ENCODE measurements at regions not wholly inside any gene's neighbourhood (a gene's known extent, or its start where the extent isn't known, plus 50 kb on each side); places are given as distances from the start of the nearest gene placed in this dataset.

DNA sequence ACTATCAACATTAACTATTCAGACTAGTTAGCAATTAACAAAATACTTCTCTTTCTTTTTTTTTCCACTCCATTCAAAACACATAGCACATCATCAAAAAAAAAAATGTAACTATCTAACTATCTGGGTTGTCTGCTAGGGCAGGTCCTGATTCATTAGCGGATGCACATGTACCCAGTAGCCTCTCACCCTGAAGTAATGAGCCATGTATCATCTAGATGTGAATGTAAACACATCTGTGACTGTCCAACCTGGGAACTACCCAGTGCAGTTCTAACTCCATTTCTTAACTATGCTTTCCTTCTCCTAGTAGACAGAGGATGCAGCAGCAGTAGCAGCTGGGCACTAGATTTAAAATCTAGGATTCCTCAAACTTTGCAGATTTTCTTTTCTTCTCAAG is 183.1 kb upstream of the PIK3C3 start:
- no peak overlapping the region for H3K4me3 ChIP-seq (ENCODE audit: low read depth, low read length)
- TF ChIP-seq, protein P1, sequence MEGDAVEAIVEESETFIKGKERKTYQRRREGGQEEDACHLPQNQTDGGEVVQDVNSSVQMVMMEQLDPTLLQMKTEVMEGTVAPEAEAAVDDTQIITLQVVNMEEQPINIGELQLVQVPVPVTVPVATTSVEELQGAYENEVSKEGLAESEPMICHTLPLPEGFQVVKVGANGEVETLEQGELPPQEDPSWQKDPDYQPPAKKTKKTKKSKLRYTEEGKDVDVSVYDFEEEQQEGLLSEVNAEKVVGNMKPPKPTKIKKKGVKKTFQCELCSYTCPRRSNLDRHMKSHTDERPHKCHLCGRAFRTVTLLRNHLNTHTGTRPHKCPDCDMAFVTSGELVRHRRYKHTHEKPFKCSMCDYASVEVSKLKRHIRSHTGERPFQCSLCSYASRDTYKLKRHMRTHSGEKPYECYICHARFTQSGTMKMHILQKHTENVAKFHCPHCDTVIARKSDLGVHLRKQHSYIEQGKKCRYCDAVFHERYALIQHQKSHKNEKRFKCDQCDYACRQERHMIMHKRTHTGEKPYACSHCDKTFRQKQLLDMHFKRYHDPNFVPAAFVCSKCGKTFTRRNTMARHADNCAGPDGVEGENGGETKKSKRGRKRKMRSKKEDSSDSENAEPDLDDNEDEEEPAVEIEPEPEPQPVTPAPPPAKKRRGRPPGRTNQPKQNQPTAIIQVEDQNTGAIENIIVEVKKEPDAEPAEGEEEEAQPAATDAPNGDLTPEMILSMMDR (IDR thresholded peaks at IDR 0.05; ENCODE audit: insufficient read depth, low read length, poor library complexity, severe bottlenecking), result no peak
- no peak for DNase-seq (ENCODE audit: low read depth)
- no peaks in the 10 kb centered on the region for H3K36me3 ChIP-seq (ENCODE audit: control insufficient read depth, insufficient read depth, low read length)
- no peaks in the 10 kb centered on the region for H3K27me3 ChIP-seq (ENCODE audit: control insufficient read depth, insufficient read depth, low read length)

DNA sequence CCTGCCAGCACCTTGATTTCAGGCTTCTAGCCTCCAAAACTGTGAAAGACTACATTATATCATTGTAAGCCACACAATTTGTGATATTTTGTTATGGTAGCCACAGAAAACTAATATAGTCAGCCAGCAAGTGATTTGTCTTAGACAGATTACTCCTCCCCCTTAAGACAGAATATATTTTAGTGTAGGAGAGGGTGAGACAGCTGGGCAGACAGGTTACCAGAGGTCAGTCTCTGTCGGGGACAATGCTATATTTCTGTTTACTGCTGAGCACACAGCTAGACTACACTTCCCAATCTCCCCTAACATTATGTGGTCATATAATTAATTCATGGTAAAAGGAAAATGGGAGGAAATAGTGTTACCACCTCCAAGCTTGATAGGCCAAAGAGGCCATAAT is 185.8 kb upstream of the PIK3C3 start:
- no peaks in the 10 kb centered on the region for H3K36me3 ChIP-seq (ENCODE audit: control insufficient read depth, insufficient read depth, low read length)
- H3K4me3 ChIP-seq (ENCODE audit: low read depth, low read length), result no peak overlapping the region
- H3K27me3 ChIP-seq (ENCODE audit: control insufficient read depth, insufficient read depth, low read length), result no peaks in the 10 kb centered on the region
- TF ChIP-seq, protein P1 (IDR thresholded peaks at IDR 0.05; ENCODE audit: insufficient read depth, low read length, poor library complexity, severe bottlenecking), result no peak
- DNase-seq (ENCODE audit: low read depth), result no peak

DNA sequence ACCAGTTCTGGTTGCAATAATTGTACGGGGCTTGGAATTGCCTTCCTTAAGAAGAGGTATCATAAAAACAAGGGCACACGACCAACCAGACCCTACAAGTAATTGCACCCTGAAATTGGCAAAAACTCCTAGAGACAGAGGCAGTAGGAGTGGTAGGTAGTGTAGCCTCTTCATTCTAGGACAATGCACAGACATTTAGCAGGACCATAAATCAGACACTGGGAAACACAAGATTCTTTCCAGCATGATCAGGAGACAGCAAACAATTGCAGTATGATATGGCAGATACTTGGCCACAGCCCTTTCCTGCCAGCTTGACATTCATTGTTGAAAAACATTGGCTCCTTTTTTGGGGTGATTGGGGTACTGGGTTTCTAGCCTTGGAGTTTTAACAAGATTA is 186.6 kb upstream of the PIK3C3 start:
- Histone ChIP-seq H3K36me3 (ENCODE audit: control insufficient read depth, insufficient read depth, low read length) (no peaks in the 10 kb centered on the region), H3K4me3 (ENCODE audit: low read depth, low read length) (no peak overlapping the region), H3K27me3 (ENCODE audit: control insufficient read depth, insufficient read depth, low read length) (no peaks in the 10 kb centered on the region)
- DNase-seq (ENCODE audit: low read depth), result no peak
- TF ChIP-seq, protein P1 (IDR thresholded peaks at IDR 0.05; ENCODE audit: insufficient read depth, low read length, poor library complexity, severe bottlenecking), result no peak

DNA sequence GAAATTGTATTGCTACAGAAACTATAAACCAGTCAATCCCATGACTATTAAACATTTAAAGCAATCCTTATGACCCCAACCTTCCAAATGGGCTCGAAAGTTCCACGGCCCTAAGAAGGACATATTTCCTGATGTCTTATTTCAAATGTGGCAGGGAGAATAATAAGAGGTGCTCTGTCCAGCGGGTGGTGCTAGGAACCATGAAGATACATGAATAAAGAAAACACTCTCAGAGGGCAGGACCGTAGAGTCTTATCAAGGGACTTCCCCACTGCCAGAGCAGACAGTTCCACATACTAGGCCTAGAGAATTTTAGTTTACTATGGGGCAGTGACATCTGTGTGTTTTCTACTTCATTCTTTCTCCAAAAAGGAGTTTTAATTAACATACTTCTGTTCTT is 187.1 kb upstream of the PIK3C3 start:
- Histone ChIP-seq H3K27me3 (ENCODE audit: control insufficient read depth, insufficient read depth, low read length) (no peaks in the 10 kb centered on the region), H3K36me3 (ENCODE audit: control insufficient read depth, insufficient read depth, low read length) (no peaks in the 10 kb centered on the region), H3K4me3 (ENCODE audit: low read depth, low read length) (no peak overlapping the region)
- TF ChIP-seq, protein P1 (IDR thresholded peaks at IDR 0.05; ENCODE audit: insufficient read depth, low read length, poor library complexity, severe bottlenecking), result peak; percentile 28
- DNase-seq (ENCODE audit: low read depth), result no peak

DNA sequence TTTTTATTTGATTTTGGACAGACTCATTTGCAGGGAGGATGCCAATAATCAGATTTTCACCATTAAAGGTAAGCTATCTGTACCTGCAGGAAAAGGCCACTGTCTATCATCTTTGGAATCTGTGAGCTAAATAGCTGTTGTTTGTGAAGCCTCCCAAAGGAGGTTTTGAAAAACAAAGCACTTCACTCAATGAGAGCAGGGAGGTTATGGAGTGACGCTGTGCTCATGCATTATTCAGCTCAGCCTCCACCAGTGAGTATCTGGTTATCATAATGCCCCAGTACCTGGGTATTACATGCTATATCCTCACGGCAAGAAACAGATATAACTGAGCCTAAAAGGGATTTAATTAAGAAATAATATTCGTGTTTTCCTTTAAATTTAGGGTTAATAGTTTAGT is 189.6 kb upstream of the PIK3C3 start:
- Histone ChIP-seq H3K27me3 (ENCODE audit: control insufficient read depth, insufficient read depth, low read length) (no peaks in the 10 kb centered on the region), H3K4me3 (ENCODE audit: low read depth, low read length) (no peak overlapping the region), H3K36me3 (ENCODE audit: control insufficient read depth, insufficient read depth, low read length) (no peaks in the 10 kb centered on the region)
- TF ChIP-seq, protein P1 (IDR thresholded peaks at IDR 0.05; ENCODE audit: insufficient read depth, low read length, poor library complexity, severe bottlenecking), result no peak
- no peak for DNase-seq (ENCODE audit: low read depth)

DNA sequence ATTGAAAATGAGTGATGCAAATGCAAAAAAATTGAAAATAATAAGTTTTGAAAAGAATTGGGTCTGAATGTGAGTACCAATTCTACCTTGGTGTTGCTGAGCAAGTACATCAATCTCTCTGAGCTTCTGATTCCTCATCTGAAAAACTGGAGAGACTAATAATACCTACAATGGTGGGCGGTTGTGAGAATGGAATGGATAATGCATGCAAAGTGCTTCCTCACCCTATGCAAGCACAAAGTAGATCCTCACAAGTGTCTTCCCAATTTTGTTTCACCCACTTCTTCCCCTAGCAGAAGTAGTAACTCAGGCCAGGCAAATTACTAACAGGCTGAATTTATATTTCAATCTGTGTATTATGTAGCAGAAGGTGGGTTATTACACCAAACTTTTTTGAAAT is 191.7 kb upstream of the PIK3C3 start:
- TF ChIP-seq, protein P1 (IDR thresholded peaks at IDR 0.05; ENCODE audit: insufficient read depth, low read length, poor library complexity, severe bottlenecking), result no peak
- Histone ChIP-seq H3K27me3 (ENCODE audit: control insufficient read depth, insufficient read depth, low read length) (no peaks in the 10 kb centered on the region), H3K4me3 (ENCODE audit: low read depth, low read length) (no peak overlapping the region), H3K36me3 (ENCODE audit: control insufficient read depth, insufficient read depth, low read length) (no peaks in the 10 kb centered on the region)
- DNase-seq (ENCODE audit: low read depth), result no peak

Measured in kidney epithelial cell (primary cell).